Adipocyte (in vitro differentiated cells): ENCODE measurements at regions not wholly inside any gene's neighbourhood (a gene's known extent, or its start where the extent isn't known, plus 50 kb on each side); places are given as distances from the start of the nearest gene placed in this dataset.
A peak's percentile ranks its signal among the peaks of the same experiment; 100 is the strongest.

Experiments used
- DNase-seq: peaks from one replicate; pipeline ENCODE4 v3.0.0-alpha.2; 2015; ENCODE audit warnings: low read depth
- H3K27me3 ChIP-seq: replicated peaks from 2 replicates; pipeline ENCODE4 v1.7.0; 2013; ENCODE audit warnings: mild to moderate bottlenecking, low read length, moderate library complexity; ENCODE audit not compliant: control insufficient read depth, insufficient read depth
- H3K36me3 ChIP-seq: 2 replicates; pipeline ENCODE4 v1.7.0; 2013; ENCODE audit warnings: low read length, mild to moderate bottlenecking, moderate library complexity; ENCODE audit not compliant: control insufficient read depth, insufficient read depth, severe bottlenecking
- H3K4me1 ChIP-seq: 2 replicates; pipeline ENCODE4 v1.7.0; 2013; ENCODE audit warnings: mild to moderate bottlenecking, low read length, moderate library complexity; ENCODE audit not compliant: control insufficient read depth, insufficient read depth
- H3K4me3 ChIP-seq: 2 replicates; pipeline ENCODE4 v1.7.0; 2013; ENCODE audit warnings: mild to moderate bottlenecking, low read length, moderate library complexity
- H3K9ac ChIP-seq: 2 replicates; pipeline ENCODE4 v1.7.0; 2013; ENCODE audit warnings: mild to moderate bottlenecking, low read length, moderate library complexity
- H3K9me3 ChIP-seq: 2 replicates; pipeline ENCODE4 v1.7.0; 2013; ENCODE audit warnings: mild to moderate bottlenecking, low read length, moderate library complexity; ENCODE audit not compliant: control insufficient read depth

DNA sequence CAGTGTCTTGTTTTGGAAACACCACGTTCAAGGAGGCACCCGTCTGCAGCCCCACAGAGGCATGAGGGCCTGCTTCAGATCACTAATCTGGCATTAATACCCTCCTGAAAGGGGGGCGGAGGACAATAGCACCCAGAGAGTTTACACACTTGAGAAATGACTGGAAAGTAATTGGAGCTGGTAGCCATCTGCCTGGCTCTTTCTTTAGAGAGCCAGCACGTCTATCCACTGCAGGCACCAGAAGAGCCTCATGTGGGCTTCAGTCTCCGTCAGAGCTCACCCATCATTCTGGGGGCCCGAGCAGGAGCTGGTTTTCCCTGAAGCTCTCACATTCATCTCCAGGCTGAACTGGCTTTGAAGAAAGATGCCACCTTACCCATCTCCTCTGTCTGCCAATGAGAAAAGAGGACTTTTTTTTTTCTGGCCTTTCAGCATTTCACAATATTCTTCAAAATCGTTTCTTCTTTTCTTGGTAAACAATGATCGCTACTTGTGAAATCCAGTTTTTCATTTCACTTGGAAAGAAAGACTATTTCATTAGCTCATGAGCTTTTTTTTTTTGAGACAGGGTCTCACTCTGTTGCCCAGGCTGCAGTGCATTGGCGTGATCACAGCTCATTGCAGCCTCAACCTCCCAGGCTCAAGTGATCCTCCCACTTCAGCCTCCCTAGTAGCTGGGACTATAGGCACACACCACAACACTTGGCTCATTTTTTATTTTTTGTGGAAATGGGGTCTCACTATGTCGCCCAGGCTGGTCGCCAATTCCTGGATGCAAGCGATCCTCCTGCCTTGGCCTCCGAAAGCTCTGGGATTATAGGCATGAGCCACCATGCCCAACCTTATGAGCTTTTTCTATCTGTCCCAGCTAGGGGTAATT lies 124.7 kb upstream of the ZNF217 start:
- Histone ChIP-seq H3K4me3 (no peak overlapping the region), H3K9me3 (no peaks in the 10 kb centered on the region), H3K36me3 (no peaks in the 10 kb centered on the region), H3K4me1 (peaks cover 12% of the 10 kb centered on the region), H3K27me3 (no peaks in the 10 kb centered on the region), H3K9ac (no peak overlapping the region)
- no peak for DNase-seq

DNA sequence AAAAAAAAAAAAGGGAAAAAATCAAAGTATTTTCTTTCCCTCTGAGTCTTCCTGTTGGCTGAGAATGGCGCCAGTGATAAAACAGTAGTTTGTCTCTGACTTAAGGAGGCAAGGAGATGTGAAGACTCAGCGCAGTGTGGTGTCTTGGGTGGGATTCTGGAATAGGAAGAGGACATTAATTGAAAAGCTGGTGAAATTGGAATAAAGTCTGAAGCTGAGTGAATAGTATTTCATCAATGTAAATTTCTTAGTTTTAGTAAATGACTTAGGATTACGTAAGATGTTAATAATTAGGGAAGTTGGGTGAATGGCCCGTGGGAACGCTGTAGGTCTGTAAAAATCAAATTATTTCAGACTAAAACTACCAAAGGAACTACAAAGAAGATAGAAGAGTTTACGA lies 122.8 kb upstream of the ZNF217 start:
- H3K4me1 ChIP-seq: peaks cover 12% of the 10 kb centered on the region
- no peak for DNase-seq
- no peaks in the 10 kb centered on the region for H3K9me3 ChIP-seq

DNA sequence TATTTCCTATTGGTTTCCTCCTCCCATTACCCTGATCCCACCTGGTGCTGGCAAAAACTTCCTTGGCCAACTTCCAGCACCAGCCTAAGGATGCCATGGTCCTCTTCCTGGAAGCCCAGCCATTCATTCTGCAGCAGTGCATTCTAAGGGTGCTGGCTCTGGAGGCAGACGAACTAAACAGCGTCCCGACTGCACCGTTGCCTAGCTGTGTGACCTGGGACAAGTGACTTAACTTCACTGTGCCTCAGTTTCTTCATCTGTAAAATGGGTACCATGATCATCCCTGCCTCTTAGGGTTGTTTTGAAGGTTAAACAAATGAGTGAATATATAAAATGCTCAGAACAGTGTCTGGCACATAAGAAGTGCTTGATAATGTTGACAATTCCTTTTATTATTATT lies 120.9 kb upstream of the ZNF217 start:
- peaks cover 12% of the 10 kb centered on the region for H3K4me1 ChIP-seq
- H3K9me3 ChIP-seq: no peaks in the 10 kb centered on the region
- no peaks in the 10 kb centered on the region for H3K27me3 ChIP-seq
- no peak overlapping the region for H3K4me3 ChIP-seq
- no peaks in the 10 kb centered on the region for H3K36me3 ChIP-seq
- H3K9ac ChIP-seq: no peak overlapping the region
- no peak for DNase-seq

More for the DNA sequence above, 122.8 kb upstream of the ZNF217 start:
- Histone ChIP-seq H3K9ac (no peak overlapping the region), H3K4me3 (no peak overlapping the region), H3K27me3 (no peaks in the 10 kb centered on the region), H3K36me3 (no peaks in the 10 kb centered on the region)

DNA sequence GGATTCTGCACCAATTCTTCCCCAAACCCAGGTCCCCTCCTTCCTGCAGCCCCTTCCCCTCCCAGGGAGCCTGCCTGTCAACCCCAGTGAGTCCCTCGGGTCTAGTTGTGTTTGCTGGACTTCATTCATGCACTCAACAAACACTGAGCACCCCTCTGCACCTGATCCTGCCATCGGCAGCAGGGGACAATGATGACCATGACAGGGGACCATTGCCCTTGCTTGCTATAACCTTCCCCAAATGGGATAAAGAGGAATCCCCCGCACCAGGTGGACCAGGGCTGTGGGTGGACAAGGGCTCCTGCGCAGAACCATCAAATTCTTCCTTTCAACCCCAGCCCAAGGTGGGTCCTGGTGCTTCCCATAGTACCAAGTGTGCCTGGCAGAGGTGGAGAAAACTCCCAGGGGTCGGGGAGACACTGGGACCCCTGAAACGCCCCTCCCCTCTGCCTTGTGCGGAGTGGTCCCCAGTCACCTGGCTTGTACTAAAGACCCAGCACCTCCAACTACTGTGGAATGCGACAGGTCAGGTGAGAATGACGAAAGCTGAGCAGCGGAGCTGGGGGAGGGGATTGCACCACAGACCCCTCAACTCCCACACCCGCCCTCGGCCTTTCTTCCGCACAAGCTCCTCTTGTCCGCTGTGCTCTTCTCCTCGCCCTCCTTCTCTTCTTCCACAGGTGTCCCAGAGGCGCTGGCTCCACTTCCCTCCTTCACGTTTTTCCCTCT lies 119.9 kb upstream of the ZNF217 start:
- no peaks in the 10 kb centered on the region for H3K36me3 ChIP-seq

DNA sequence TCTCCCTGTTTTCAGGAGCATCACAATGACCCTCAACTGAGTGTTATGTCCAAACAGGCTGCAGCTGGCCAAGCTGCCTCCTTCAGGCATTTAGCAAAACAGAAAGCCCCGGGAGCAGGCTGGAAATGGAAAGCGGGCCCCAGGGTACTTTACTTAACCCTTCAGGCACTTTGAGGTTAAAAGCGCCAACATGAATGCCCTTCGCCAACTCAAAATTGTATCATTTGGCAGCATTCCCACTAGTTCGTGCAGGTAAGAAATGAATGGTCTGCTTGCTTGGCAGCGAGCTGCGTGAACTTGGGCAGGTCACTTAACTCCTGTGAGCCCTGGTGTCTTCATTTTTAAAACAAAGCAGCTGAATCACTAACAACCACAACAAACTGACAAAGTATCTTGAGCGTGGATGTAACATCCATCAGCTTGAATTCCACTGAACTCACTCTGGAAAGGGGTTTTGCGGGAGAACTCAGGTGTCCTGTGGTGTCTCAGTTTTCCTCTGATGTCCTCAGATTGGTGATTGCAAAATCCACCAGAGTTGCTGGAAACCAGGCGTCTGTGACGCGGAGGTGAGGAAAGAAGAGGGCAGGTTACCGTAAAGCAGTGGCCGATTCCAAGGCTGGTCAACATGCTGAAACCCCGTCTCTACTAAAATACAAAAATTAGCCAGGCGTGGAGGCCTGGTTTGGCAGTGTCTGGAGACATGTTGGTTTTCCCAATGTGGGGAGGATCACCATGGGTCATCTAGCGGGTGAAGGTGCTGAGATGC lies 118.8 kb upstream of the ZNF217 start:
- Histone ChIP-seq H3K27me3 (no peaks in the 10 kb centered on the region), H3K36me3 (no peaks in the 10 kb centered on the region), H3K4me1 (peaks cover 10% of the 10 kb centered on the region), H3K4me3 (no peak overlapping the region), H3K9me3 (no peaks in the 10 kb centered on the region), H3K9ac (no peak overlapping the region)
- DNase-seq: no peak

More for the DNA sequence above, 119.9 kb upstream of the ZNF217 start:
- H3K4me1 ChIP-seq: peaks cover 10% of the 10 kb centered on the region
- DNase-seq: no peak
- no peak overlapping the region for H3K4me3 ChIP-seq
- H3K9ac ChIP-seq: no peak overlapping the region
- no peaks in the 10 kb centered on the region for H3K27me3 ChIP-seq
- no peaks in the 10 kb centered on the region for H3K9me3 ChIP-seq

DNA sequence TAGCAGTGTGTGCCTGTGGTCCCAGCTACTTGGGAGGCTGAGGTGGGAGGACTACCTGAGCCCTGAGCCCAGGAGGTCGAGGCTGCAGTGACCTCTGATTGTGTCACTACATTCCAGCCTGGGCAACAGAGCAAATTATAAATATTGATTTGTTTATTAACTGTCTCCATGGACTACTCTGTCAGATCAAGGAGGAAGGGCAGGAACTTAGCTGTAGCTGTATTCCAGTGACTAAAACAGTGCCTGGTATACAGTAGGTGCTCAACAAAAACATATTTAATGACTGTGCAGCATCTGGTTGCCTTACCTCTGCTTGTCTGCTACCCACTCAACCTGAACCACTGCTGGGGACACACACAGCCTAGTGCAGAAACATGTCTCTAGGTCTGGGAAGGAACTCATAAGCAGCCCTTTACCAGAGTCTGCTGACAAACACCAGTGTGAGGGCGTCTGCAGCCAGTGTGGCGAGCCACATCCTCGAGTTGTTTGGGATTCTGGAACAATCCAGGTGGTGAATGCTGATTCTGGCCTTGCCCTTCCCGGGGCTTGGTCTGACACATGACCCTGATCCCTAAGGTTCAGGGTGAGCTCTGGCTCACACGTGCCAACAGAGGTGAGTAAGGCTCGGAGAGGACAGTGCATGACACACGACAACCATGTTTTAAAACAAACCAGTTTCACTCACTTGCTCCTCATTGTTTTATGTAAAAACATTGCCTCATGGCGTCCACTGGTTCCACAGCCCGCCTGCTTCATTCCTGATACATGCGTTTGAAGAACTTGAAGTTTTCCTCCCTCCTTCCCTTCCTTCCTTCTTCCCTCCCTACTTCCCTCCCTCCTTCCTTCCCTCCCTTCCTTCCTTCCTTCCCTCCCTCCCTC lies 117.9 kb upstream of the ZNF217 start:
- Histone ChIP-seq H3K9ac (no peak overlapping the region), H3K27me3 (no peaks in the 10 kb centered on the region), H3K9me3 (no peaks in the 10 kb centered on the region), H3K4me3 (no peak overlapping the region), H3K4me1 (peaks cover 18% of the 10 kb centered on the region), H3K36me3 (no peaks in the 10 kb centered on the region)
- no peak for DNase-seq

DNA sequence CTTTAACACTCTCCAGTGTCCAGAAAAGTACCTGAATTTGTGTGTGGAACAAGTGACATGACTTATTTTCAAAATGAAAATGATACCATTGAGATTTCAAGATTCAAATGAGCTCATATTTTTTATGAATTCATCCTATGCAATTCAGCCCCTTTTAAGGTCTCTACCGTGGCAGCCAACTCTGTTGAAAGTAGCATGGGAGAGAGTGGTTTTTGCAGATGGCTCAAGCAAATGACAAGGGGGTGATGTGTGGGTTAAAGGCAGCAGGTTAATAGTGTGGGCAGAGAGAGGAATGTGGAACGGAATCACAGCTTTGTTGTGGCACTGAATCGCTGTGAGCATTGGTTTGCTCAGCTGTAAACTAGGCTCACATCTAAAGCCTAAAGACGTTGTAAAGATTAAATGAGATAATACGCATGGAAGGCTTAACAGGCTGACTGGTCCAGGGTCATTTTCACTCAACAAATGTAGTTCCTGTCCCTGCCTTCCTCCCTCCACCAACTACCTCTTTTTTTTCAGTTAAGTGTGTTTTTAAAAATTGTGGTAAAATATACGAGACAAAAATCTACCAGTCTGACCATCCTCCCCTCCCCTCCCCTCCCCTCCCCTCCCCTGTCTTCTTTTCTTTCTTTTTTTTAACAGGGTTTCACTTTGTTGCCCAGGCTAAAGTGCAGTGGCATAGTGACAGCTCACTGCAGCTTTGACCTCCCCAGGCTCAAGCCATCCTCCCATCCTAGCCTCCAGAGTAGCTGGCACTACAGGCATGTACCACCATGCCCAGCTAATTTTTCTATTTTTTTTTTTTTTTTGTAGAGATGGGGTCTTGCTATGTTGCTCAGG lies 114.7 kb upstream of the ZNF217 start:
- H3K4me1 ChIP-seq: peaks cover 27% of the 10 kb centered on the region
- H3K9me3 ChIP-seq: no peaks in the 10 kb centered on the region
- H3K27me3 ChIP-seq: no peaks in the 10 kb centered on the region
- H3K4me3 ChIP-seq: peak overlapping the region; percentile 46
- DNase-seq: peak; percentile 55
- H3K36me3 ChIP-seq: no peaks in the 10 kb centered on the region
- peak overlapping the region; percentile 67 for H3K9ac ChIP-seq

DNA sequence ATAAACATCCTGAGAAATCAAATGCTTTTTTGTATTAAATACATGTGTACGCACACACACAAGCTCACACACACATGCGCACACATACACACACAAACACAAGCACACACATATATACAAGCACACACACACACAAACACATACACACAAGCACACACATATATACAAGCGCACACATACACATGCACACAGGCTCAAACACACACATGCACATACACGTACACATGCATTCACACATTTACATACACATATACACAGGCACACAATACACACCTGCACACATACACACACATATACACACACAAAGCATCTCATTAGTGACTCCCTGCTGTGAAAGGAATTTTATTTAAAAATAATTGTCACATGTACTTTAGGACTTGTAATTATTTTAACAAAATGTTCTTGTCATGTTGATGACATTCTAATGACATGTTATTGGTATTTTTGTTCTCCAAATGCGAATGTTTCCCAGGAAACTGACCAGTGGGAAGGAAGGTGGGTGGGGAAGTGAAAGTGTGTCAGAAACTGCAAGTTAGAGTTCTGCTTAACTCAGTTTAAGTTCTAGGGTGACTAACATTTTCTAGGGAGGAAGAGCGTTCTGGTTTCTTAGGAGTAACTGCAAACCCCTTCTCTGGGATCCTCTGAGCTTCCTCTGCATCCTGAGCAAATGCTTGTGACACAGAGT lies 113.9 kb upstream of the ZNF217 start:
- H3K27me3 ChIP-seq: no peaks in the 10 kb centered on the region
- H3K9ac ChIP-seq: peak overlapping the region; percentile 67
- H3K36me3 ChIP-seq: no peaks in the 10 kb centered on the region
- peak overlapping the region; percentile 46 for H3K4me3 ChIP-seq
- no peaks in the 10 kb centered on the region for H3K9me3 ChIP-seq
- DNase-seq: peak; percentile 52
- H3K4me1 ChIP-seq: peaks cover 27% of the 10 kb centered on the region

DNA sequence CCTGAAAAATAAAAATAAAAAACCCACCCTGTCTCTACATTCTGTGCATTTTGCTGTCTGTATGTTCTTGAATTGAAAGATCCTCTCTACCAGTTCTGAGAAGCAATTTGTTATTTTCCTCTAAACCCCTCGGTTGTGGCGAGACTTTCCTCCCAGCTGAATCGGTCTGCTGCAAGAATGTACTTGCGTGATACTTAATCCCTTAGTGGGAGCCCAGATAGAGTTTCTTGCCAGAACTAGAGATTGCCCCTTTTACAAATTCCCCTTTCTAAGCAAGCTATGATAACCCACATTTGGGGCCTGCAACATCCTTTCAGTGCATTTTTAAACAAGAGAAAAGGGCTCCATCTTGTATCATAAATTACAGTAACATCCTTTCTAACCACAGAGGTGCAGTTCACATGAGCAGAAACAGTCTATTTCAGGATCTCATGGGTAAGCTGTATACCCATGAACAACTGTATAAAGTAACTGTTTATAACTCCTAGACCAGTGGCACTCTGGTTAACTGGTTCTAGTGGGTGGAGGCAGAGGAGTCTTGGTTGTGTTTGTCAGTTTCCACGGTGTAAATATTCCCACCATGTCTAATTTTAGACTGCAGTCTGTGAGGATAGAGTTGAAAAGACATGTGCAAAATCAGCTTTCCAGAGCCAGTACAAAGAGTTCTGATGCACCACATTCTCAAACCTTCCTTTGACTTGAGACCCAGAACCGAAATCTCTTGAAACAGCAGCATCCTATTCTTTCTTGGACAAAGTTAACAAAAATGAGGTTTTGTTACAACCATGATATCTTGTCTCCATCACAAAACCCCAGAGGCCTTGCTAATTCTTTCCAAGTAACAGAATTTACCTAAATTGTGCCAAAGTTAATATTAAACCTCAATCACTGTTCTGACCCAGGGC lies 113.1 kb upstream of the ZNF217 start:
- Histone ChIP-seq H3K9me3 (no peaks in the 10 kb centered on the region), H3K36me3 (no peaks in the 10 kb centered on the region), H3K9ac (peak overlapping the region; percentile 67), H3K4me1 (peaks cover 27% of the 10 kb centered on the region), H3K4me3 (no peak overlapping the region), H3K27me3 (no peaks in the 10 kb centered on the region)
- DNase-seq: peak; percentile 89
